Osteocyte (in vitro differentiated cells): ENCODE measurements at regions not wholly inside any gene's neighbourhood (a gene's known extent, or its start where the extent isn't known, plus 50 kb on each side); places are given as distances from the start of the nearest gene placed in this dataset.
A peak's percentile ranks its signal among the peaks of the same experiment; 100 is the strongest.

Experiments used
- DNase-seq: peaks from one replicate; pipeline ENCODE4 v3.0.0; 2021; ENCODE audit warnings: mixed read lengths; ENCODE audit not compliant: unreplicated experiment; ENCODE audit errors: extremely low spot score
- H3K27ac Mint-ChIP-seq: one replicate; pipeline ENCODE4 v1.8.0; 2021; ENCODE audit warnings: mild to moderate bottlenecking, mixed read lengths; ENCODE audit not compliant: unreplicated experiment
- H3K27me3 Mint-ChIP-seq: one replicate; pipeline ENCODE4 v1.8.0; 2021; ENCODE audit warnings: mixed read lengths; ENCODE audit not compliant: unreplicated experiment
- H3K36me3 Mint-ChIP-seq: one replicate; pipeline ENCODE4 v1.8.0; 2021; ENCODE audit warnings: mixed read lengths; ENCODE audit not compliant: unreplicated experiment
- H3K4me1 Mint-ChIP-seq: one replicate; pipeline ENCODE4 v1.8.0; 2021; ENCODE audit warnings: mixed read lengths; ENCODE audit not compliant: unreplicated experiment
- H3K4me3 Mint-ChIP-seq: one replicate; pipeline ENCODE4 v1.8.0; 2021; ENCODE audit warnings: mild to moderate bottlenecking, moderate library complexity, mixed read lengths; ENCODE audit not compliant: unreplicated experiment
- H3K9me3 Mint-ChIP-seq: one replicate; pipeline ENCODE4 v1.8.0; 2021; ENCODE audit warnings: mixed read lengths; ENCODE audit not compliant: unreplicated experiment
- TF ChIP-seq, protein P1 (sequence below): fragments of 200-600 bp; sonication (generic); IDR thresholded peaks from 2 replicates; pipeline ENCODE4 v1.5.0; 2021; ENCODE audit warnings: antibody characterized with exemption, mild to moderate bottlenecking, moderate library complexity

DNA sequence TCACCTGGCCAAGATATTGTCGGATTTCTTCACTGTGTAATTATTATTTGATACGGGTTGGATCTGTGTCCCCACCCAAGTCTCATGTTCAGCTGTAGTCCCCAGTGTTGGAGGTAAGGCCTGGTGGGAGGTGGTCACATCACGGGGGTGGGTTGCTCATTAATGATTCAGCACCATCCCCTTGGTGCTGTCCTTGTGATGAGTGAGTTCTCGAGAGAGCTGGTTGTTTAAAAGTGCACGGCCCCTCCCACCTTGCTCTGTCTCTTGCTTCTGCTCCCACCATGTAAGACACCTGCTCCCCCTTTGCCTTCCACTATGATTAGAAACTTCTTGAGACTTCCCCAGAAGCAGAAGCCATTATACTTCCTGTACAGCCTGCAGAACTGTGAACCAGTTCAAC is 173.9 kb upstream of the PMEPA1 start:
- Mint-ChIP-seq H3K36me3 (no peaks in the 10 kb centered on the region), H3K4me3 (no peak overlapping the region), H3K27me3 (peaks cover 24% of the 10 kb centered on the region), H3K4me1 (peaks cover 48% of the 10 kb centered on the region), H3K9me3 (peaks cover 6% of the 10 kb centered on the region), H3K27ac (no peak overlapping the region)
- no peak for DNase-seq
- TF ChIP-seq, protein P1, sequence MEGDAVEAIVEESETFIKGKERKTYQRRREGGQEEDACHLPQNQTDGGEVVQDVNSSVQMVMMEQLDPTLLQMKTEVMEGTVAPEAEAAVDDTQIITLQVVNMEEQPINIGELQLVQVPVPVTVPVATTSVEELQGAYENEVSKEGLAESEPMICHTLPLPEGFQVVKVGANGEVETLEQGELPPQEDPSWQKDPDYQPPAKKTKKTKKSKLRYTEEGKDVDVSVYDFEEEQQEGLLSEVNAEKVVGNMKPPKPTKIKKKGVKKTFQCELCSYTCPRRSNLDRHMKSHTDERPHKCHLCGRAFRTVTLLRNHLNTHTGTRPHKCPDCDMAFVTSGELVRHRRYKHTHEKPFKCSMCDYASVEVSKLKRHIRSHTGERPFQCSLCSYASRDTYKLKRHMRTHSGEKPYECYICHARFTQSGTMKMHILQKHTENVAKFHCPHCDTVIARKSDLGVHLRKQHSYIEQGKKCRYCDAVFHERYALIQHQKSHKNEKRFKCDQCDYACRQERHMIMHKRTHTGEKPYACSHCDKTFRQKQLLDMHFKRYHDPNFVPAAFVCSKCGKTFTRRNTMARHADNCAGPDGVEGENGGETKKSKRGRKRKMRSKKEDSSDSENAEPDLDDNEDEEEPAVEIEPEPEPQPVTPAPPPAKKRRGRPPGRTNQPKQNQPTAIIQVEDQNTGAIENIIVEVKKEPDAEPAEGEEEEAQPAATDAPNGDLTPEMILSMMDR: no peak

DNA sequence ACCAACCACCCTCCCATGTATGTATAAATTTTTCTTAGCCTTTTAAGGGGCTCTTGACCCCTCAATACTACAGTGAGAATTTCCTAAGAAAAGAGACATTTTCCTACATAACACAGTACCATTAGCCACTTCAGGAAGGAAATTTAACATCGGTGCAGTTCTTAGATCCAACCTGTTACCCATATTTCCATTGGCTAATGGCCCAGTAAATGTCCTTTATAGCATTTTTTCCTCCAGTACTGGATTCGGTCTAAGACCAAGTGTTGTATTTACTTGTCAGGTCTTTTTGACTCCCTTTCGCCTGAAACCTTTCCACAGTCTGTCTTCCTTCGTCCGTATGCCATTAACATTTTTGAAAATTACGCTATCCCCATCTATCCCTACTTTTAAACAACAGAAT is 173.4 kb upstream of the PMEPA1 start:
- H3K4me3 Mint-ChIP-seq: no peak overlapping the region
- TF ChIP-seq, protein P1: no peak
- H3K27ac Mint-ChIP-seq: no peak overlapping the region
- peaks cover 20% of the 10 kb centered on the region for H3K27me3 Mint-ChIP-seq
- peaks cover 53% of the 10 kb centered on the region for H3K4me1 Mint-ChIP-seq
- H3K36me3 Mint-ChIP-seq: no peaks in the 10 kb centered on the region
- peaks cover 6% of the 10 kb centered on the region for H3K9me3 Mint-ChIP-seq
- no peak for DNase-seq

DNA sequence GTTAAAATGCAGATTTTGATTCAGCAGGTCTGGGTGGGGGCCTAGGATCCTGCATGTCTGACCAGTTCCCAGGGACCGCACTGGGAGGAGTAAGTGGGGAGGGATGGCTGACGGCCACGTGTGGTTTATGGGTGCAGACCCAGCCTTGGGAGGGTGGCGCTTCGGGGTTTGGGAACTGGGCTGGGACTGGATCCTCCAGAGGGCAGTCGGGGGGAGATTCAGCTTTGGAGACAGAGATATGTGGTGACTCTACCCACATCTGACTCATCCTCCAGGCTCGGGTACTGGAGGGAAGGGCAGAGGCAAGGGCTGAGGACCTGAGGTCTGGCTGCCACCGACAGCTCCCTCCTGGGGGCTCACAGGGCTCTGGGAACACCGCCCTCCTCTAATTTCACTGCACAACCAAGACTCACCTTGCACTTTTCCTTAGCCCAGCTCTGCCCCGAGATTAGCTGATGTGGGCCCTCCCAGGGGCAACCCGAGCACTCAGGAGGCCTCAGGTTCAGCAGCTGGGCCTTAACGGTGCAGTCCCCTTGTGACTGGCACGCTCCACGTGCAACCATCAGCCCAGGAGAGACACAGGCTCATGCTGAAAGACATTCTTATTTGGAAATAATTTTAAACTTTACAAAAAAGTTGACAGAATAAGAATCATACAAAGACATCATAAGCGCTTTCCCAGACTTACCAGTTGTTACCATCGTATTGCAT is 172.8 kb upstream of the PMEPA1 start:
- Mint-ChIP-seq H3K9me3 (peaks cover 6% of the 10 kb centered on the region), H3K4me1 (peaks cover 53% of the 10 kb centered on the region), H3K27ac (no peak overlapping the region), H3K4me3 (no peak overlapping the region), H3K36me3 (no peaks in the 10 kb centered on the region), H3K27me3 (peaks cover 22% of the 10 kb centered on the region)
- TF ChIP-seq, protein P1: no peak
- peak; percentile 76 for DNase-seq

DNA sequence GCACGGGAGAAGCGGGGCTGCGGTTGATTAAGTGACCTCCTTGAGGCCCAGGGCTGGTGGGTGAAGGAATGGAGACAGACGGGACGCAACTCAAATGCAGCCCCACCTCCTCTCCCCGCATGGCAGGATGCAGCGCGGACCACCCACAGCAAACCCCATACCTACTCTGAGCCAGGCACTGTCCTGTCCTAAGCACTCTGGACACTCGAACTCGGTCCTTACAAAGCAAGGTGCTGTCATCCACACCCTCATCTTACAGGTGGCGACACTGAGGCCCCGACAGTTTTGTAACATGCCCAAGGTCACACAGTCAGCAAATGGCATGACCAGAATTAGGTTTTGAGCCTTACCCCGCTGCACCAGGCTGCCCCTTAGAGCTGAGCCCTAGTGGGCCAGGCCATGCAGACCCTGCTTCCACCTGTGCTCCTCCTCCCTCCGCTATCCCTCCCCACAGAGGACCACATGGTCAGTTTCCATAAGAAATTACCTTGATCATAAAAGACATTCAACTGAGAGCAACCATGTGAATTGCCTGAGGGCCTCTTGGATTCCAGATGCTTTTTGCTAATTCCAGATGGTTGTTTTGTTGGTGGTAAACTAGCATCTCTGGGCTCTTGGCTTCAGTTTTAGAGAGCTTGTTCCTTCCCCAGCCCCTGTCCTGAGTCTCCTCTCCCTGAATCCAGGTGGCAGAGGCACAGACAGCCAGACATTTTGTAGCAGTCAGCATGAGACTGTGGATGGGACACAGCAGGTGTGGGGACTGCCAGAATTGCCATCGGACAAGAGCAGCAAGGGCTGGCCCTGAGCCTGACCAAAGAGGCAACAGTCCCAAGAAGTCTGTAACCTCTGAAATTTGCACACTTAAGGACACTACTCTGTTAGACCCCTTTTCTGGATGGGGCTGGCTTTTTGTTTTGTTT is 171.9 kb upstream of the PMEPA1 start:
- peak; percentile 60 for DNase-seq
- Mint-ChIP-seq H3K36me3 (no peaks in the 10 kb centered on the region), H3K27ac (no peak overlapping the region), H3K4me1 (peaks cover 53% of the 10 kb centered on the region), H3K27me3 (peaks cover 25% of the 10 kb centered on the region), H3K4me3 (no peak overlapping the region), H3K9me3 (peaks cover 2% of the 10 kb centered on the region)
- TF ChIP-seq, protein P1: no peak

GRCh38 chr20:57880571-57880892 is 170.7 kb upstream of the PMEPA1 start:
- no peak for DNase-seq
- H3K4me3 Mint-ChIP-seq: no peak overlapping the region

More at GRCh38 chr20:57880571-57880892, 170.7 kb upstream of the PMEPA1 start:
- H3K27me3 Mint-ChIP-seq: peaks cover 25% of the 10 kb centered on the region
- TF ChIP-seq, protein P1: no peak
- H3K36me3 Mint-ChIP-seq: no peaks in the 10 kb centered on the region
- peaks cover 53% of the 10 kb centered on the region for H3K4me1 Mint-ChIP-seq
- no peaks in the 10 kb centered on the region for H3K9me3 Mint-ChIP-seq
- H3K27ac Mint-ChIP-seq: peak overlapping the region; percentile 86
